HCT116 (cell line): ENCODE measurements at regions not wholly inside any gene's neighbourhood (a gene's known extent, or its start where the extent isn't known, plus 50 kb on each side); places are given as distances from the start of the nearest gene placed in this dataset.

Source experiments
- CTCF ChIP-seq, 3 experiments: fragments of 200-600 bp in 1 of 3; sonication (generic) in 1 of 3; IDR thresholded peaks in 2 of 3; conservative IDR thresholded peaks in 1 of 3; 2 replicates each; pipeline ENCODE4 v1.5.1; 2012 to 2017; ENCODE audit warnings: low read depth in 2 of 3, low read length in 2 of 3, antibody characterized with exemption in 1 of 3, borderline replicate concordance in 1 of 3, control low read depth in 1 of 3, mild to moderate bottlenecking in 1 of 3, mixed read lengths in 1 of 3, mixed run types in 1 of 3, moderate library complexity in 1 of 3; ENCODE audit not compliant: insufficient read depth in 1 of 3
- EZH2 ChIP-seq: fragments of 200-600 bp; sonication (generic); IDR thresholded peaks from 2 replicates; pipeline ENCODE4 v1.6.1; 2017; ENCODE audit warnings: antibody characterized with exemption, mixed run types
- POLR2A ChIP-seq: IDR thresholded peaks from 2 replicates; pipeline ENCODE4 v1.7.0; 2011; ENCODE audit warnings: borderline replicate concordance; ENCODE audit not compliant: insufficient read depth, insufficient read length; ENCODE audit errors: extremely low read depth
- SIN3A ChIP-seq: IDR thresholded peaks from 2 replicates; pipeline ENCODE4 v1.6.1; 2012; ENCODE audit warnings: low read depth
- SP1 ChIP-seq: IDR thresholded peaks from 2 replicates; pipeline ENCODE4 v1.6.1; 2012; ENCODE audit warnings: low read depth
- YY1 ChIP-seq: IDR thresholded peaks from 2 replicates; pipeline ENCODE4 v1.6.1; 2011; ENCODE audit warnings: low read length, low read depth, moderate library complexity, mild to moderate bottlenecking; ENCODE audit not compliant: insufficient replicate concordance; ENCODE audit errors: extremely low read depth
- TF ChIP-seq, protein P1 (sequence below): IDR thresholded peaks from 2 replicates; pipeline ENCODE4 v1.6.1; 2012

DNA sequence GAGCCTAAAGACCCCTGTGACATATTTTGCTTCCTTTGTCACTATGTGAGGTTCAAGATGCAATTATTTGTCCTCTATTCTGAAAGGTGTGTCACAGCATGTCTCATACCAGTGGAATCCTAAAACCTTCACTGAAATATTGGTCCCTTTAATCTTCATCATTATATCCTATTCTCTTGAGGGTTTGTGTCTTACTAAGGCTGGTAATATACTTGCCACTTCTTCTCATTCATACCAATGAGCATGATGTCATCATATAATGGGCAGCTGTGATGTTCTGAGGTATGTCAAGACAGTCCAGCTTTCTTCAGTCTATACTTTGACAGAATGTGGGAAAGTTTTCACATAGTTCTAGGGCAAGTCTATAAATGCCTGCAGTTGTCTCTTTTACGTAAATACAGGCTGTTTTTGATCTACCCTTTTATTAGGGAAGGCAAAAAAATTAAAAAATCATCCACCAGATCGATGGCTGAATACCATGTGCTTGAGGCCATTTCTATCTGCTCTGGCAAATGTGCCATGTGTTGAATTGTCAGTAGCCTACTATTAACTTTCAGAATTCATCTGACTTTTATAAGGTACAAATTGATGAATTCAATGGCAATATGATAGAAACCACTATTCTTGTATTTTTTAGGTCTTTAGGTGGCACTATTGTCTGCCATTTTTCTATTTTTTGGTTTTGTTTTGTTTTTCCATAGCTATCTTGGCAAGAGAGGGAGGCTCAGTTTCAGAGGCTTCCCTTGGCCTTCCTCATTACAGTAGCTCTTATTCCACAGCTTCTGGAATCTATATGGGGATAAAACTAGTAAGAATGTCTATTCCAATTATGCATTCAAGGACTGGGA, 209.0 kb downstream of the PPARGC1A start:
- TF ChIP-seq CTCF (IDR thresholded peaks at IDR 0.05 in 2 of 3, conservative IDR thresholded peaks at IDR 0.05 in 1 of 3; ENCODE audit: borderline replicate concordance in 1 of 3, insufficient read depth in 1 of 3, low read depth in 2 of 3, low read length in 2 of 3): no peak
- no peak for TF ChIP-seq YY1
- no peak for TF ChIP-seq POLR2A
- TF ChIP-seq EZH2: no peak
- TF ChIP-seq SIN3A: no peak
- TF ChIP-seq, protein P1, sequence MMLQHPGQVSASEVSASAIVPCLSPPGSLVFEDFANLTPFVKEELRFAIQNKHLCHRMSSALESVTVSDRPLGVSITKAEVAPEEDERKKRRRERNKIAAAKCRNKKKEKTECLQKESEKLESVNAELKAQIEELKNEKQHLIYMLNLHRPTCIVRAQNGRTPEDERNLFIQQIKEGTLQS: no peak
- TF ChIP-seq SP1: no peak
